ENCODE measurements at regions not wholly inside any gene's neighbourhood (a gene's known extent, or its start where the extent isn't known, plus 50 kb on each side); places are given as distances from the start of the nearest gene placed in this dataset.

- no peak for TF ChIP-seq FOSL1 (IDR thresholded peaks at IDR 0.05; ENCODE audit: low read depth)
- no peak for TF ChIP-seq ELF1 (IDR thresholded peaks at IDR 0.05; ENCODE audit: borderline replicate concordance, low read depth)
- no peak for TF ChIP-seq CTCF (IDR thresholded peaks at IDR 0.05 in 2 of 3, conservative IDR thresholded peaks at IDR 0.05 in 1 of 3; ENCODE audit: borderline replicate concordance in 1 of 3, insufficient read depth in 1 of 3, low read depth in 2 of 3, low read length in 2 of 3)
- TF ChIP-seq CEBPB (IDR thresholded peaks at IDR 0.05; ENCODE audit: low read depth) = no peak
- no peak for TF ChIP-seq POLR2A (IDR thresholded peaks at IDR 0.05; ENCODE audit: borderline replicate concordance, extremely low read depth, insufficient read depth, insufficient read length)
- TF ChIP-seq EZH2phosphoT487 (IDR thresholded peaks at IDR 0.05; ENCODE audit: borderline replicate concordance) = no peak
- no peak for TF ChIP-seq EZH2 (IDR thresholded peaks at IDR 0.05)
- no peak for TF ChIP-seq MAX (IDR thresholded peaks at IDR 0.05)
- TF ChIP-seq YY1 (IDR thresholded peaks at IDR 0.05; ENCODE audit: extremely low read depth, insufficient replicate concordance, low read depth, low read length) = no peak
- TF ChIP-seq EGR1 (IDR thresholded peaks at IDR 0.05; ENCODE audit: low read depth) = no peak
These were observed 555.4 kb downstream of the SLITRK6 start for GRCh38 chr13:85243831-85244230.

All from HCT116 (cell line).